HG03354 (cell line): ENCODE measurements at regions not wholly inside any gene's neighbourhood (a gene's known extent, or its start where the extent isn't known, plus 50 kb on each side); places are given as distances from the start of the nearest gene placed in this dataset.
"Not testable (repeated sequence)": the region's sequence is repeated elsewhere in the genome, so short reads cannot be mapped to it uniquely, and the experiment has no call there.

ENCODE experiments used
- ATAC-seq: cut with Tn5 transposase; IDR thresholded peaks from one replicate; pipeline ENCODE4 v1.9.1; 2021; ENCODE audit warnings: mild to moderate bottlenecking; ENCODE audit not compliant: unreplicated experiment, poor library complexity, severe bottlenecking

DNA sequence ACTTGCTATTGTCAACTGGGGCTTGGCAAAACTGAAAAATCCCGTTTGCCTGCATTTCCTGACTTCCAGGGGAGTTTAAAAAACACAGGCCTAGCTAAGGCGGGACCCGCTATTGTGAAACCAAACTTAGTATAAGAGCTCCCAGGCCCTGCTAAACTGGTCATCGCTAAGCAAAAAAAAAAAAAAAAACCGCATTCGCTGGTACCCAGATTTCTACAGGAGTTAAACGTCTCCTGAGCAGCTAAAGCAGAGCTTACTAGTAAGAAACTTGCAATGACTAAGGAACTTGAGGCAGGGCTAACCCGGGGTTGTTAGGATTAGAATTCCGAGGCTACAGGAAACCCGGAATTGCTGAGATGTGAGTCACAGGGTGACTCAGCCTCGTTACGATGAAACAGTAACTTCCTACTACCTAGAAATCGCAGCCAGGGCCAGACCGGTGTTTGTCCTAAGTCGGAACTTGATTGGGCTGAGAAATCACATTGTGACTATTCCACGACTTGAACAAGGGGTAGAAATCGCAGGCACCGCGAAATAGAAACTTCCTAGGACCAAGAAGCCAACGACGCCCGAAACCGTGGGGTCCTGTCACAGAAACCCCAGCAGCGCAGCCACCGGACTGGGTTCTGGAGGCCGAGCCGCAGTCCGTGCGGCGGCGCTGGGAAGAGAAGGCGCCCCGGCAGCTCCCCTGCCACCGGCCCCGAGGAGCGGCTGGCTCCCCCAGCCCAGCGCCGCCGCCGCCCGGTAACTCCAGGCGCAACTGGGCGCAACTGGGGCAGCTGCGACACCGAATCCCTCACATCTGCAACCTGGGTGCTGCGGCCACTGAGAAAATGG, 89.4 kb downstream of the ANXA2R start:
- ATAC-seq: peak; percentile 38

DNA sequence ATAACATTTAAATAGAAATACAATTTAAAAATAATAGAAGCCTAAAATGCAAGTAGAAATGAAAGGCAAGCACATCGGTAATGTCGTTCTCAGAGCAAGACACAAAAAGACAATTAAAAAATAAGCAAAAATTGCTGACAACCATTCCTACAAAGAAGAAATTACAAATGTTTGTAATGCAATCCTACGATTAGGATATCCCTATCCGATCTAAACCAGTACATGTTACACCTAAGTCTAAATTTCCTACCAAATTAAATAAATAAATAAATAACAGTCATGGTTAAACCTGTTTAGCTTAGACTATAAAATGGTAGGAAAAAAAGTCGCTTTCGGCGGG, 90.0 kb downstream of the ANXA2R start:
- no peak for ATAC-seq

DNA sequence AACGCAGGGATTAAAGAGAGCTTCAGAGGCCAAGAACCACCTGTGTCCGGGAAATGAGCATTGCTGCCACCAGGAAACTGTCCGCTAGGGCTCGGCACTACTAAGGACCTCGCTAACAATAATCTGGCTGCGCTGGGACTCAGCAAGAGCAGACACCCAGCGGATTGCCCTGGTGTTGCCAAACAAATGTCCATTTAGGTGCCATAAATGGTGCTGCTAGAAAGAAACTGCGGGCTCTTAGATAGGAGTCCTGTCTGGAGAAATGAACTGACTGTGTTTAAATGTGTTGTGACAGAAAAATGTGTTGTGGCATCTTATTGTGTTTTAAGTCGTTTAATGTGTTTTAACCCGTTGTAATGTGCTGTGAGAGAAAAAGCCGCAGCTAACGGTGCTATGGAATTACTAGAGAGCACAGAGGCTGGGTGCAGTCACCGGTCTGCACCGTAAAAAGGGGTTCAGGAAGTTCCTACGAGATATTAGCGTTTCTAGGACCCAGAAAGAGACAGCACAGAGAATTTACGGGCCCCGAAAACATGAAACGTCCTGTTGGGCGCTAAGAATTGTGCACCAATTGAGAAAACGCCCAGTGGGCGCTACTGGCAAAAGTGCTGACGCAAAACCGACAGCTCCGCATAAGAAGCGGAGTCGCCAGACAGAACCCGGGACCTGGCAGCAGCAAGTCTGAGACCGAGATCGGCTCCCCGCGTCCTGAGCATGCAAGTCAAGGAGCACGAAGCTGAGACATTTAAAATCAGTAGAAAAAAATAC, 90.6 kb downstream of the ANXA2R start:
- peak; percentile 75 for ATAC-seq

DNA sequence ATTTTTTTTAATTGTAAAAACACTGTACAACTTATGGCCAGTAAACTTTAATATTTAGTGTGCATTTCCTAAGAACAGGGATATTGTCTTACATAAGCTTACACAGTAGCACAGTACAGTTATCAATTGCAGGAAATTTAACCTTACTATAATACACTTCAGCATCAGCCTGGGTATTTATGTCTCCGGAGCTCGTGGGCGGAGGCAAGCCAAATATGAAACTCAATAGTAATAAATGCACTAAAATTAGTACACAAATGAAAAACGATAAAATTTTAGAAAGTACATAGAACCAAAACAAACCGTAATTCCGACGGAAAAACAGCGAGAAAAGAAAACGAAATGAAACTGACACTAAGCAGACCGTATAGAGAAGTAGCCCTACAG, 91.2 kb downstream of the ANXA2R start:
- ATAC-seq: peak; percentile 3

DNA sequence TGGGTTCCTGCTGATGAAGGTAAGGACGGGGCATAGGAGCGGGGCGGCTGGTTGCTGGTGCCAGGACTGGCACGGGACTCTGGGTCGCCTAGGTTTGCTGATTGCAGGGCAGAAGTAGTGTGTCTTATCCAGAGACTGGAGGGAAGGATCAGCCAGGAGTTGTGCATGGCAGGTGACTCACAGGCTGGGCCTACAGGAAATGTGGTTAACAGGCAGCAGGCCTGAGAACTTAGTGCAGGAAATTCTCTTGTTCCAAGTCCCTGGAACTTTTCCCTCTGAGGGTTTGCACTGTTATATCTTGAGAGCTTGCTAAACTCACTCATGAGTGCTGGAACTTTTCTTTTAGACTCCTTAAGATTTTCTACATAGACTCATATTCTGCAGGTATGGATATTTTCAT, 95.1 kb downstream of the ANXA2R start:
- ATAC-seq: no peak

DNA sequence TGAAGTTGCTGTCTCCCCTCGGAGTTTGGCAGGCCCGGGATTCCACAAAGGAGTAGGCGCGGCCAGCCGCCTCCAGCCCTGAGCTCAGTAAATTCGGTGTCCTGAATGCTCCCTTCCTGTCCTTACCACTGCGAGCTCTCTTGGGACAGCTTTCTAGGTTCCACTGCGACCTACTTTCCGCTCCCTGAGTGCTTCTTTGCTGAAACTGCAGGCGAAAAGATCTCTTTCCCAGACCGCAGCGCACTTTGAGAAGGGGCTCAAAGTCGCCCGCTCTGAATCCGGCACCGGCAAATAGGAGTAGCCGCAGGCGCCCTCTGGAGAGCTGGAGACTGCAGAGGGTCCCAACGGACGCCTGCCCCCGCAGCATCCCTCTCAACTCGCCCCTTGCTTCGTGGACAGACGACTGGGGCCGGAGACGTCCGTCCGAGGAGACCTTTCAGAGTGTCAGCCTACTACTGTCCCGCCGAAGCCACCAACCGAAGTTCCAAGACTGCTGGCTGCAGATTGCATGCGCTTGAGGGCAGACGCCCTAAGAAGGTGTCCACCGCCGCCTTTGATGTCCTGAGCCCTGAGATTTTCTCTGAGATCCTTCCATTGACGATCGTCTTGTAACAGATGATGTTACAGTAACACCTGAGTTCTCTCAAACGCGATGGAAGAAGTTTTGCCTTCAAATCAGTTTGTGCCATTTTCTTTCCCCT, 96.0 kb downstream of the ANXA2R start:
- ATAC-seq: no peak

DNA sequence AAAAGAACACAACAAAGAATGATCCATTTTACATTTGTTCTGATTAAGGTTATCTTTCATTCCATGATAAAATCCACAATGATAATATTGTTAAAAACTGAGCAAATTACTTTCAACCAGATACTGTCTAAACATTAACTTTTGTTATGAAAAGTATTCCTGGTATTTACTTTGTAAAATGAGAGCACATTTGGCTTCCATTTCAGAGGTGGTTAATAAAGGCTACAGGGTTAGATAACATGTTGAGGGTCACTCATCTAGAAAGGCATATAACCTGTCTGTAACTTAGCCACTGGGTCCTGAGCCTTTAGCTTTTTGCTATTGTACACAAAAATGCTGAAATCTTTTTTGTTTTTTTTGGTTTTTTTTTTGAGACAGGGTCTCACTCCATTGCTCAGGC, 99.3 kb downstream of the ANXA2R start:
- ATAC-seq: no peak

DNA sequence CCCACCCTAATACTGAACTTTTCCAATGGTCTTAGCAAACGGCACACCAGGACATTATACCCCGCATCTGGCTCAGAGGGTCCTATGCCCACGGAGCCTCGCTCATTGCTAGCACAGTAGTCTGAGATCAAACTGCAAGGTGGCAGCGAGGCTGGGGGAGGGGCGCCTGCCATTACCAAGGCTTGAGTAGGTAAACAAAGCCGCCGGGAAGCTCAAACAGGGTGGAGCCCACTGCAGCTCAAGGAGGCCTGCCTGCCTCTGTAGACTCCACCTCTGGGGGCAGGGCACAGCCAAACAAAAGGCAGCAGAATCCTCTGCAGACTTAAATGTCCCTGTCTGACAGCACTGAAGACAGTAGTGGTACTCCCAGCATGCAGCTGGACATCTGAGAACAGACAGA, 108.1 kb downstream of the ANXA2R start:
- not testable (repeated sequence) for ATAC-seq

DNA sequence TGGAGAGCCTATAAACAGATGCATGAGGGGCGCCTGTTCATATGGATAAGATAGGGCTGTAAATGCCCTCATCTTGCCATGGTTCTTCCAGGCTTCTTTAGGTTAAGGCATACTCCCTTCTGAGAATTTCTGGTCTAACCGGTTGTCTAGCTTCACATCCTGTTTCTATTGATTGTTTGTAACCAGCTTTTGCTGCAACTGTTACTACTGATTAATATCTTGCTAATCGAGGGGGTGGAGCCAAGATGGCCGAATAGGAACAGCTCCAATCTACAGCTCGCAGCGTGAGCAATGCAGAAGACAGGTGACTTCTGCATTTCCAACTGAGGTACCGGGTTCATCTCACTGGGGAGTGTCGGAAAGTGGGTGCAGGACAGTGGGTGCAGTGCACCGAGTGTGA, 108.7 kb downstream of the ANXA2R start:
- not testable (repeated sequence) for ATAC-seq

DNA sequence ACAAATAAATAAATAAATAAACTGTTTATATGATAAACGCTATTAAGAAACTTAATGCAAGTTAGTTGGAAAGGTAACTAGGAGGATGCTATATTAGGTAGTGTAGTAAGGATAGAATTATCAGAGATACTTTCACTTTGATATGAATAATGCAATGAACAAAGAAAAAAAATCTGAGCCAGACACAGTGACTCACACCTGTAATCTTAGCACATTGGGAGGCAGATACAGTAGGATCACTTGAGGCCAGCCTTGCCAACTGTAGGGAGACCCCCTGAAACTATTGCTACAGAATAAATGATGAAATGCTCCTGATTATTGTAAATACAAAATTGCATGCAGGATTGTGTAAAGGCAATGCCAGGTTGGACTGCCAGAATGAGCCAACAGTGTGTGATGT, 109.2 kb downstream of the ANXA2R start:
- ATAC-seq: no peak

DNA sequence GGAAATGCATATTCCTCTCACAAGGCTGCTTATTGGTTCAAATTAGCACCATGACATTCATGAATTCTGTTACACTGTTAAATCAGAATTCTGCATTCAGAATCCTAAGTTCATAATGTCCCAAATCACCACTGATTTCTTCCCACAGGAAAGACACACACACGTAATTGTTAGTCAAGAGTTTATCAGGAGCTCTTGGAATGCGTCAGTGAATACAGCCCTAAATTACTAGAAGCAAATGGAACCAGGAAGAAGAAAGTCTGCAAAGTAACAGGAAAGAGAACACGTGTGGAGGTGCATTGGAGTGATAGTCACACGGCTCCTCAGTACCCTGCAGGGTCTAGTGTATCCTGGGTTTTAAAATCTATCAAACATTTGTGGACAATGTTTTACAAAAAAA, 110.2 kb downstream of the ANXA2R start:
- ATAC-seq: no peak

DNA sequence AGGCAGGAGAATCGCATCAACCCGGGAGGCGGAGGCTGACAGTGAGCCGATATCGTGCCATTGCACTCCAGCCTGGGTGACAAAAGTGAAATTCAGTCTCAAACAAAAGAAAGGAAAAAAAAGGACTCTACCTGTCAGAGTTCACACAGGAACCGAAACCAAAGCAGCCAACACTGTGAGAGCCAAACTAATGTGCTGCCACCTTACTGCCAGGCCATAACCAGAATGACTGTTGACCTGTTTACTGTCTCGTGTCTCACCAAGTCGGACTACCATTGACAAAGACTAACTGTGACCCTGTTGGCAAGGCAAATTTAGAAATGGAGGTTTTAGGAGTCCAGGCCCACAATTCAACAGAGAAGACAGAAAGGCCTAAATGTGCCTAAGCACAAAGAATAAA, 112.4 kb downstream of the ANXA2R start:
- ATAC-seq: peak; percentile 70

DNA sequence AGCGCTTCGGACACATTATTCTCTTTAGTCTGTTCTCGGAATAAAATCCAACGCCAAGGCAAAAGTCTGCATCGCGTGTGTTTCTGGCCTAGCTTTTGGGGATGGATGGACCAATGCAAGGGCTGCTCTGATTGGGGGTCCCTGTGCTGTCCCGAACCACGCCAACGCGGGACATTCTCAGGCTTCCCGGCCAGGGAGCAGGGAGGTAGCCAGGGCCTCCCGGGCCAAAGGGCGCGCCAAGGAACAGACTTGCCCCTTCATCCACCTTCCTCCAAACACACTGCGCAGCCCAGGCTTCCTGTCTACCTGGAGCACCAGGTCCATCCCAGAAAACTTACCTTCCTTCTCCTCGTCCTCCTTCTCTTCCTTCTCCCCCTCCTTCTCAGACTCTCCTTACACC, 113.0 kb upstream of the SELENOP start:
- ATAC-seq: no peak

DNA sequence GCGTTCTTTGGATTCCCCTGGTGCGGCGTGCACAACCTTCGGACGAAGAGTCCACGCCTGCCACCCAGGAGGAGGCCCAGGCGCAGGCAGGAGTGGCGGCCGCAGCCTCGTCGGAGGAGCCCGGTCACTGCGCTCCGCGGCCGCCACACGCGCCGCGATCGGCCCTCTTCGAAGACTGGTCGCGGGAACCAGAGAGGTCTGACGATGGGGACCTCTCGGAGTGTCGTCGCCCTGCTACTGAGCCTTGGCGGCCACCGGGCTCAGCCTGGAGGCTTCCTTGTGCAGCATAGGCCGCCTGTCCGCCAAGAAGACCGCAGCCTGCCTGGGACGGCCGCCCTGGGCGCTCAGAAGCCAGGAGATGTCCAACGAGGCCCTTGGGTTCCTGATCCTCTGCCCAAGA, 112.5 kb upstream of the SELENOP start:
- ATAC-seq: no peak

DNA sequence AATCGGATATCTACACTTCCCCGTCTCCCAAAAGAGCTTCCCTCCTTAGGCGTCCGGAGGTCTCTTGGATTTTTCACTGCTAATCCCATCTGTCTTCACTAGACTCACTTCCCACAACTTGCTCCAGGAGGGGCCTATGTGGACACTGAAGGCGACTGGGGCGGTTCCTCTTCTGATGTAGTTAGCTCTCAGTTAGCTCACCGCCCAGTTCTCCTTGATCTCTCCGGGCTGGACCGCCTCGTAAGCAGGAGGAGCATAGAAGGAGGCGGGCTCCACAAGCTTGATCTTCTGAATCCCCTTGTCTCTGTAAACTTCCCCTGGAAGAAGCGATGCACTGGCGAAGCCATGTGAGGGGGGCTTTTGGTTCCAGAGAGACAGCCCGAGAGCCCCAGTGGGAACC, 112.0 kb upstream of the SELENOP start:
- no peak for ATAC-seq

DNA sequence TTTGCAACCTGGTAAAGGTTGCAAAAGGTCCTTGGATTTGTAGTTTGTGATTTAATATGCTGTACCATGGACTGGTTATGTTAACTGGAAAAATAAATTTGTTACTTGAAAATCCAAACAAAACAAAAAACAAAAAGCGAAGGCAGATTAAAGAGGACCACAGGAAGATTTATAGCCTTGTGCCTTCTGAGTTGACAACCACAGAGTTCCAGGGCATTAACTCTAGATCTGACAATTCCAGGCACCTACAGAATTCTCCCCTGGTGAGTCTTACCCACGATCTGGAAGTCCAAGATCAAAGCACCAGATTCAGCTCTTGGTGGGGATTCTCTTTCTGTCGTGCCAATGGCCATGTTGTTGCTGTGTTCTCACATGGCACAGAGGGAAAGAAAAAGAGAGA, 107.9 kb upstream of the SELENOP start:
- ATAC-seq: no peak

DNA sequence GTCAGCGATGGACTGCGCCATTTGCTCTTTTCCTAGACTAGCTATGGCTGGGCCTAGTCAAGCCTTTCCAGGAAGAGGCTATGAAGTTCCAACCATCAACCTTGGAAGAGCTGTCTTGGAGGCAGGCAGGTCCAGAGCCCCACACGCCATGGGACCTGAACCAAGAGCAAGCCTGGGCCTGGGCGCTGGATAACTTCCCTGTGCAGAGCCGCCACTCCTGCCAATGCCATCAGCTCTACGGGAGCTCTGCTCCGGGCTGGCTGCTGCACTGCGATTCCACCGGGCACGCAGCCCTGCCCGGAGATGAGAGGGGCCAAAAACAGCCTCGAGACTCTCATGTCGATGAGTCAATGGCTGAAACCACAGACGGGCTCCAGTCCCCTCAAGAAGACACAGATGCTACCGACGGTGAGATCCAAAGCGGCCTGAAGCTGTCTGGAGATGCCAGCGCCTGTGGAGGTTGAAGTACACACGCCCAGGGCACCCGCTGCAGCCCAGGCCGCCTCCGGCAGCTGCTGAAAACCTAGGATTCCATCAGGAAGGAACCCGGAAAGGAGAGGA, 103.7 kb upstream of the SELENOP start:
- ATAC-seq: no peak

DNA sequence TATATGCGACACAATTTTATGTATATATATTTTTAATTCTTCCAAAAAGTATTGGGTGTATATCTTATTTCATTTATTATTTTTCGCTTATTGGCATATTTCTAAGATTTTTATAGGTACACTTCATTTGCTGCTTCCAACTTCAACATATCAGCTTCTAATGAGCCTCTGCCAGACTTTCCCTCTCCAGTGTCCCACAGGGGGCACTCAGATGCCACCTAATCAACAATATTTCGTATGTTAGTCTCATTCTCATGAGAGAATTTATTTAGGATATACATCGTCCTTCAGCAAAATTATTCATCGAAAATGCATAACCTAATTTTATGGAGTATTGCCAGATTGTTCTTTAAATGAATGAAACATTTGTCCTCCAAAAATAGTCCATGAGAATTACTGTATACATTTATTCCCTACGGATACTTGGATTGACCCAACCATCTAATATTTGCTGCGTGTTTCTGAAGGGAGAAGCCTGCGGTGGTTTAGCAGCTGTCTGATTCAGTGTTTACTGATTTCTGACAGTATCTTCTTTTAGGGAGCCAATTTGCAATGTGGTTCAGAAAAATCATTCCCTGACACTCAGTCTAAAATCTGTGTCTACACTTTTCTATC, 100.6 kb upstream of the SELENOP start:
- no peak for ATAC-seq

DNA sequence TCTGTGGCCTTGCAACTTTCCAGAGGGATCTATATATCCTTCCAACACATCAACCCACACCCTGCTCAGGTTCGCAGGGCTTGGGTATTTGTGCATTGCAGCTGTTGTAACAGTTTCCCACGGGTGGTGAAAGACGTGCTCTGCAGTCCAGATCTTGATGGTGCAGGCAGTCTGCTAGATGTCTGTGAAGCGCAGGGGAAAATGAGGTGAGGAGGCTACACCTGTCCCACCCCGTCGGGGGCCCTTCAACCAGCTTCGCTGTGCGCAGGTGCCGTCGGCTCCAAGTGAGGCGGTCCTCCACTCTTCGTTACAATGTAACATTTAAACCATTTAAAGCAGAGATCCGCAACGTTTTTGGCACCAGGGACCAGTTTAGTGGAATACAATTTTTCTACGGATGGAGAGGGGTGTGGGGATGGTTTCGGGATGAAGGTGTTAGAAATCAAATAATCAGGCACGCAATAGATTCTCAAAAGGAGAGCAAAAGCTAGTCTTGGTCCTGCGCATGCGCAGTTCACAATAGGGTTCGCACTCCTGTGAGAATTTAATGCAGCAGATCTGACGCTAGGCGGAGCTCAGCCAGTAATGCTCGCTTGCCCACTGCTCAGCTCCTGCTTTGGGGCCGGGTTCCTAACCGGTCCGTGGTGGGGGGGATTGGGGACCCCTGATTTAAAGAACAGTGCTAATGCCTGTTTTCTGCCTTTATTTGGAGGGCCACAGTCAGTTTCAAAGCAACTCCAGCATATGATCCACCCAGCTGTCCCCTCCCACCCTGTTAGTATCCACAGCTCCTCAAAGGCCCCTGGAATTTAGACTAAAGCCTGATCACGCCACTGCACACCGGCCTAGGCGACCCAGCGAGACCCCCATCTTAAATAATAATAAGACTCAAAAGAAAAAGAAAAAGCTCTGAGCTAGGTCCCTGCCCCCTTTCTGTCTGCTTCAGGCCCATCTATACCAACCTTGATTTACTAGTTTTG, 97.1 kb upstream of the SELENOP start:
- ATAC-seq: peak; percentile 96
